ENCODE measurements at regions not wholly inside any gene's neighbourhood (a gene's known extent, or its start where the extent isn't known, plus 50 kb on each side); places are given as distances from the start of the nearest gene placed in this dataset.

DNA sequence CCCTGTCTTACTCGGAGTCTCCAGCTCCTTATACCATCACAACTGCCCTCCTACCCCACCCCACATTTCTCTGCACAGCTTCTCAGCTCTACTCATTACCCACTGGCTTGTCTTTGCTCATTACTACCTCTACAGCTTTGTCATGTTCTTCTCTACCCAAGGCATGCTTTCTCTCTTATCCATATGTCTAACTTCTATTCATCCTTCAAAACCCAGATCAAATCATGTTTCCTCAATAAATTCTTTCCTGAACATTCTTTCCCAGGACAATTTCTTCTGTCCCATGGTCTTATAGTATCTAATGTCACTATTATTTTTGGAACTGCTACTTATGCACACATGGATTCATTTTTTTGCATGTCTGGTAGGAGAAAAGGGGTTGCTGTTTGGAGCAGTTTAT is 231.4 kb downstream of the PTEN start:
- no peak overlapping the region for H3K4me2 ChIP-seq (ENCODE audit: insufficient read depth in 1 of 2, low read depth in 2 of 2, low read length in 2 of 2)
- FAIRE-seq, result no peak
- no peak overlapping the region for H3K23ac ChIP-seq (ENCODE audit: insufficient read length)
- H3K36me3 ChIP-seq (ENCODE audit: control insufficient read depth in 2 of 4, insufficient read depth in 4 of 4, low read length in 3 of 4), result no peaks in the 10 kb centered on the region
- no peak overlapping the region for H2BK120ac ChIP-seq (replicated peaks; ENCODE audit: low read depth, low read length)
- H2AK5ac ChIP-seq (ENCODE audit: low read depth, low read length), result no peak overlapping the region
- no peaks in the 10 kb centered on the region for H3K79me1 ChIP-seq (ENCODE audit: low read depth, low read length)
- no peak overlapping the region for H2AFZ ChIP-seq (ENCODE audit: low read length)
- H3K4ac ChIP-seq (replicated peaks; ENCODE audit: insufficient read length, low read depth, low read length), result no peak overlapping the region
- H3K27me3 ChIP-seq (replicated peaks in 1 of 4; ENCODE audit: control insufficient read depth in 3 of 4, extremely low read depth in 1 of 4, insufficient read depth in 3 of 4, low read length in 3 of 4), result no peaks in the 10 kb centered on the region
- no peak overlapping the region for H3K56ac ChIP-seq (replicated peaks; ENCODE audit: insufficient read length, low read depth, low read length)
- H3K9me3 ChIP-seq (ENCODE audit: insufficient read depth in 2 of 2, low read depth in 1 of 2, low read length in 1 of 2), result no peaks in the 10 kb centered on the region
- H3K27ac ChIP-seq (ENCODE audit: low read depth, low read length), result no peak overlapping the region
- no peak overlapping the region for H4K5ac ChIP-seq (ENCODE audit: insufficient read length, low read depth, low read length)
- no peaks in the 10 kb centered on the region for H3K4me1 ChIP-seq (replicated peaks in 1 of 4; ENCODE audit: control insufficient read depth in 3 of 4, insufficient read depth in 4 of 4, low read length in 3 of 4)
- H2BK20ac ChIP-seq (ENCODE audit: low read length), result no peak overlapping the region
- H3K14ac ChIP-seq (ENCODE audit: insufficient read length), result no peak overlapping the region
- DNase-seq (ENCODE audit: low read depth in 1 of 2, low spot score in 2 of 2), result no peak
- H3K18ac ChIP-seq (ENCODE audit: extremely low read depth, low read length), result no peak overlapping the region
- ChIA-PET POLR2A (ENCODE audit: partially characterized antibody) (no interaction called here), CTCF (ENCODE audit: partially characterized antibody) (interaction anchor here (1.0 to 1.2 kb wide), 3 partner anchors 10 to 19 kb away, joined by 3 read pairs; no protein-coding TSS in a partner anchor)
- H4K91ac ChIP-seq (replicated peaks; ENCODE audit: insufficient read length, low read length), result no peak overlapping the region
- H3K4me3 ChIP-seq (ENCODE audit: extremely low read depth in 1 of 4, insufficient read depth in 2 of 4, low read depth in 3 of 4, low read length in 4 of 4), result no peak overlapping the region
- WGBS, 2 experiments (ENCODE audit: extremely low coverage in 1 of 2, insufficient coverage in 1 of 2, insufficient read length in 1 of 2, insufficient replicate concordance in 2 of 2, low coverage in 1 of 2, low lambda C conversion rate in 2 of 2, missing lambda C conversion rate in 1 of 2), result 94% methylated on average over 1 of the region's 1 CpG; no CpG with 5 or more reads in 1 of the 2 experiments
- H4K20me1 ChIP-seq (replicated peaks in 1 of 2; ENCODE audit: control insufficient read depth in 1 of 2, insufficient read depth in 2 of 2, low read length in 2 of 2), result no peaks in the 10 kb centered on the region
- H2BK15ac ChIP-seq (ENCODE audit: low read length), result no peak overlapping the region
- H3K9ac ChIP-seq (replicated peaks in 1 of 4; ENCODE audit: extremely low read depth in 1 of 4, low read depth in 3 of 4, low read length in 3 of 4), result no peak overlapping the region
- H2BK5ac ChIP-seq (ENCODE audit: low read depth, low read length), result no peak overlapping the region
- H3K79me2 ChIP-seq (ENCODE audit: control insufficient read depth in 1 of 2, insufficient read depth in 2 of 2, low read length in 2 of 2), result no peaks in the 10 kb centered on the region
- H4K8ac ChIP-seq (ENCODE audit: extremely low read depth, insufficient read depth, low read length), result no peak overlapping the region
- H2BK12ac ChIP-seq (ENCODE audit: low read depth, low read length), result no peak overlapping the region
- no peaks in the 10 kb centered on the region for H3K23me2 ChIP-seq (ENCODE audit: low read depth, low read length)
- TF ChIP-seq, protein P1, sequence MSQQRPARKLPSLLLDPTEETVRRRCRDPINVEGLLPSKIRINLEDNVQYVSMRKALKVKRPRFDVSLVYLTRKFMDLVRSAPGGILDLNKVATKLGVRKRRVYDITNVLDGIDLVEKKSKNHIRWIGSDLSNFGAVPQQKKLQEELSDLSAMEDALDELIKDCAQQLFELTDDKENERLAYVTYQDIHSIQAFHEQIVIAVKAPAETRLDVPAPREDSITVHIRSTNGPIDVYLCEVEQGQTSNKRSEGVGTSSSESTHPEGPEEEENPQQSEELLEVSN (IDR thresholded peaks at IDR 0.05), result no peak
- TF ChIP-seq SIX5 (IDR thresholded peaks at IDR 0.05; ENCODE audit: low read depth, low read length) (no peak), RBBP5 (IDR thresholded peaks at IDR 0.05; ENCODE audit: borderline replicate concordance, low read depth, low read length) (no peak), JUN (IDR thresholded peaks at IDR 0.05; ENCODE audit: low read depth, low read length) (no peak), BACH1 (IDR thresholded peaks at IDR 0.05; ENCODE audit: low read length) (no peak), FOSL1 (IDR thresholded peaks at IDR 0.05; ENCODE audit: insufficient read depth, low read depth, low read length) (no peak), CHD1 (IDR thresholded peaks at IDR 0.05; ENCODE audit: low read depth, low read length) (no peak), CTBP2 (IDR thresholded peaks at IDR 0.05; ENCODE audit: borderline replicate concordance, insufficient read depth, insufficient read length, low read length) (no peak), NANOG (IDR thresholded peaks at IDR 0.05; ENCODE audit: insufficient read depth, low read depth, low read length, poor library complexity, severe bottlenecking) (no peak), GABPA (IDR thresholded peaks at IDR 0.05; ENCODE audit: borderline replicate concordance, insufficient read depth, low read length) (no peak)
- TF ChIP-seq, protein P2, sequence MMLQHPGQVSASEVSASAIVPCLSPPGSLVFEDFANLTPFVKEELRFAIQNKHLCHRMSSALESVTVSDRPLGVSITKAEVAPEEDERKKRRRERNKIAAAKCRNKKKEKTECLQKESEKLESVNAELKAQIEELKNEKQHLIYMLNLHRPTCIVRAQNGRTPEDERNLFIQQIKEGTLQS (IDR thresholded peaks at IDR 0.05; ENCODE audit: insufficient read depth, low read depth, low read length), result no peak

Data from H1 (cell line).